Transverse colon (tissue), 4 donors: ENCODE measurements at regions not wholly inside any gene's neighbourhood (a gene's known extent, or its start where the extent isn't known, plus 50 kb on each side); places are given as distances from the start of the nearest gene placed in this dataset.

Source experiments
- DNase-seq: peaks from one replicate; pipeline ENCODE4 v3.0.0-alpha.2; 2019
- H3K27ac ChIP-seq, 4 donors: fragments of 200-600 bp; sonication (generic); 2 replicates each; pipeline ENCODE4 v1.5.1; 2016 to 2018; ENCODE audit warnings: inconsistent platforms in 4 of 4
- H3K27me3 ChIP-seq: fragments of 200-600 bp; sonication (generic); 2 replicates; pipeline ENCODE4 v1.5.1; 2017; ENCODE audit warnings: inconsistent platforms
- H3K36me3 ChIP-seq, 4 donors: fragments of 200-600 bp; sonication (generic); 2 replicates each; pipeline ENCODE4 v1.5.1; 2017 to 2019; ENCODE audit warnings: inconsistent platforms in 4 of 4
- H3K4me1 ChIP-seq, 4 donors: fragments of 200-600 bp; sonication (generic); 2 replicates each; pipeline ENCODE4 v1.5.1; 2017 to 2020; ENCODE audit warnings: inconsistent platforms in 4 of 4
- H3K4me3 ChIP-seq, 4 donors: fragments of 200-600 bp; sonication (generic); 1 replicate in 1 of 4; 2 replicates in 3 of 4; pipeline versions ENCODE4 v1.5.1 to v1.6.1; 2017 to 2019; ENCODE audit warnings: inconsistent platforms in 4 of 4
- H3K9me3 ChIP-seq, 2 donors: fragments of 200-600 bp; sonication (generic); 2 replicates each; pipeline ENCODE4 v1.5.1; 2017 to 2019; ENCODE audit warnings: inconsistent platforms in 2 of 2
- EP300 ChIP-seq: sonication (generic); formaldehyde crosslinking; IDR thresholded peaks from one replicate; pipeline ENCODE4 v1.6.1; 2017; ENCODE audit warnings: antibody characterized with exemption, low read depth
- POLR2A ChIP-seq: fragments of 450-650 bp; IDR thresholded peaks from one replicate; pipeline ENCODE4 v1.6.1; 2016; ENCODE audit warnings: antibody characterized with exemption, mild to moderate bottlenecking, moderate library complexity
- POLR2AphosphoS5 ChIP-seq, 3 donors: sonication (generic); formaldehyde crosslinking; IDR thresholded peaks; one replicate each; pipeline ENCODE4 v1.6.1; 2016; ENCODE audit warnings: antibody characterized with exemption in 3 of 3
- WGBS, 2 donors: methylation state at CpG; one replicate each; pipeline ENCODE4 v1.1.5; 2018; ENCODE audit warnings: low coverage in 1 of 2; 5-methylcytosine and 5-hydroxymethylcytosine counted together
- in situ Hi-C, 4 donors: fragments of 200-750 bp; cut with MboI; loops; one replicate each; pipeline versions ENCODE4 v1.15.0 to v1.15.1; 2017; ENCODE audit warnings: low sequenced_read_pairs in 3 of 4, low pct_ligation_motif_present in 1 of 4, low pct_unique_long_range_greater_than_20kb in 1 of 4
- intact Hi-C: fragments of 100-400 bp; cut with DNase I; formaldehyde crosslinking; loops from one replicate; pipeline ENCODE4 v1.15.1; 2023; ENCODE audit warnings: low total_unique reads
- TF ChIP-seq, protein P1 (sequence below), 5 experiments: fragments of 200-600 bp in 3 of 5; fragments of 450-650 bp in 2 of 5; sonication (generic) in 3 of 5; IDR thresholded peaks; 1 replicate in 2 of 5; 2 replicates in 3 of 5; pipeline ENCODE4 v1.5.1; 2016 to 2017; ENCODE audit warnings: antibody characterized with exemption in 5 of 5, inconsistent platforms in 3 of 5, mild to moderate bottlenecking in 2 of 5, moderate library complexity in 1 of 5

DNA sequence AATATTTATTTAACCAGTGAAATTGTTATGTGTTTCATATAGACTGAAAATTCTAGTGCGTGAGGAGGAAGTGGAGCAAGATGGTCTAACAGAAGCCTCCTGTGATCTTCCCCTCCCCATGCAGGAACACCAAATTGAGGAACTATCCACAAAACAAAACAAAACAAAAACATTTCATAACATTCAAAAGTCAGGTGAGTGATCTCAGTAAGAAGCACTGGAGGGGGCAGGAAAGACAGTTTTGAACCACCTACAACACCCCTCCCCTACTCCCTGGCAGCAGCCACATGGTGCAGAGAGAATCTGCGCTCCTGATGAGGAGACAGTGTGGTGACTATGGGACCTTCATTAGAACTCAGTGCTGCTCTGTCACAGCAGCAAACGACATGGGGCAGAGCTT, 221.9 kb upstream of the SEMA3C start:
- WGBS, 2 donors, result 70 to 82% methylated on average over 2 to 3 of the region's 3 CpGs
- TF ChIP-seq, protein P1, sequence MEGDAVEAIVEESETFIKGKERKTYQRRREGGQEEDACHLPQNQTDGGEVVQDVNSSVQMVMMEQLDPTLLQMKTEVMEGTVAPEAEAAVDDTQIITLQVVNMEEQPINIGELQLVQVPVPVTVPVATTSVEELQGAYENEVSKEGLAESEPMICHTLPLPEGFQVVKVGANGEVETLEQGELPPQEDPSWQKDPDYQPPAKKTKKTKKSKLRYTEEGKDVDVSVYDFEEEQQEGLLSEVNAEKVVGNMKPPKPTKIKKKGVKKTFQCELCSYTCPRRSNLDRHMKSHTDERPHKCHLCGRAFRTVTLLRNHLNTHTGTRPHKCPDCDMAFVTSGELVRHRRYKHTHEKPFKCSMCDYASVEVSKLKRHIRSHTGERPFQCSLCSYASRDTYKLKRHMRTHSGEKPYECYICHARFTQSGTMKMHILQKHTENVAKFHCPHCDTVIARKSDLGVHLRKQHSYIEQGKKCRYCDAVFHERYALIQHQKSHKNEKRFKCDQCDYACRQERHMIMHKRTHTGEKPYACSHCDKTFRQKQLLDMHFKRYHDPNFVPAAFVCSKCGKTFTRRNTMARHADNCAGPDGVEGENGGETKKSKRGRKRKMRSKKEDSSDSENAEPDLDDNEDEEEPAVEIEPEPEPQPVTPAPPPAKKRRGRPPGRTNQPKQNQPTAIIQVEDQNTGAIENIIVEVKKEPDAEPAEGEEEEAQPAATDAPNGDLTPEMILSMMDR (IDR thresholded peaks at IDR 0.05), result no peak
- TF ChIP-seq EP300 (no peak), POLR2A (no peak), POLR2AphosphoS5 (IDR thresholded peaks at IDR 0.05) (no peak)
- Histone ChIP-seq H3K4me3 (no peak overlapping the region), H3K4me1 (no peaks in the 10 kb centered on the region), H3K27ac (no peak overlapping the region), H3K36me3 (no peaks in the 10 kb centered on the region), H3K9me3 (no peaks in the 10 kb centered on the region), H3K27me3 (no peaks in the 10 kb centered on the region)
- DNase-seq, result no peak
- in situ Hi-C loops, result no loop called here
- intact Hi-C loops, result no loop called here

- Histone ChIP-seq H3K27ac (no peak overlapping the region), H3K36me3 (no peaks in the 10 kb centered on the region), H3K27me3 (no peaks in the 10 kb centered on the region), H3K4me1 (no peaks in the 10 kb centered on the region), H3K4me3 (no peak overlapping the region), H3K9me3 (no peaks in the 10 kb centered on the region)
- no peak for TF ChIP-seq EP300
- TF ChIP-seq, protein P1 (IDR thresholded peaks at IDR 0.05), result no peak
- no peak for TF ChIP-seq POLR2AphosphoS5 (IDR thresholded peaks at IDR 0.05)
- no peak for TF ChIP-seq POLR2A
- in situ Hi-C loops, result no loop called here
- no peak for DNase-seq
- intact Hi-C loops, result no loop called here
- 47 to 61% methylated on average over 2 of the region's 2 CpGs for WGBS, 2 donors
Observed at GRCh38 chr7:81140252-81140651, 221.4 kb upstream of the SEMA3C start.

- Histone ChIP-seq H3K4me1 (no peaks in the 10 kb centered on the region), H3K9me3 (no peaks in the 10 kb centered on the region), H3K4me3 (no peak overlapping the region), H3K27me3 (no peaks in the 10 kb centered on the region), H3K27ac (no peak overlapping the region), H3K36me3 (no peaks in the 10 kb centered on the region)
- no peak for DNase-seq
- TF ChIP-seq EP300 (no peak), POLR2A (no peak), POLR2AphosphoS5 (IDR thresholded peaks at IDR 0.05) (no peak)
- TF ChIP-seq, protein P1 (IDR thresholded peaks at IDR 0.05), result no peak
- intact Hi-C loops, result no loop called here
- in situ Hi-C loops, result no loop called here
- WGBS, 2 donors, result 18 to 33% methylated on average over 1 of the region's 1 CpG
Observed at GRCh38 chr7:81138870-81139269, 220.0 kb upstream of the SEMA3C start.

DNA sequence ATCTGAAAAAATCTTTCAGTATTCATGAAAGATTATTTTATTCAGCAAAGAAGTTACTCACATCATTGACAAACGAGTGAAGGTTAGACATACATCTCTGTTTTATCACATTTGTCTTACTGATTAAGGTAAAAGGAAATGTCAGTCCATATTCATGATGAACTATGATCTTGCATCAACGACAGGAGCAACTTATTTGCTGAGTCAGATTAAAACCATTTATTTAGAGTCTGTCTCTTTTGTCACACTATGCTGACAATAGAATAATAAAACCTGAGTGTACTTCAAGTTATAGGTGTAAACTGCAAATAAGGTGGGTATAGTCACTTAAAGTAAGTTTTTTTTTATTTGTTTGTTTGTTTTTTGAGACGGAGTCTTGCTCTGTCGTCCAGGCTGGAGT, 216.5 kb upstream of the SEMA3C start:
- H3K4me3 ChIP-seq, result no peak overlapping the region
- intact Hi-C loops (no loop called here), in situ Hi-C loops (no loop called here)
- DNase-seq, result no peak
- TF ChIP-seq, protein P1 (IDR thresholded peaks at IDR 0.05), result no peak
- WGBS, 2 donors, result 56 to 67% methylated on average over 4 of the region's 4 CpGs
- no peaks in the 10 kb centered on the region for H3K36me3 ChIP-seq
- no peak overlapping the region for H3K27ac ChIP-seq
- H3K4me1 ChIP-seq, result no peaks in the 10 kb centered on the region
- no peaks in the 10 kb centered on the region for H3K27me3 ChIP-seq
- H3K9me3 ChIP-seq, result no peaks in the 10 kb centered on the region
